ENCODE measurements at regions not wholly inside any gene's neighbourhood (a gene's known extent, or its start where the extent isn't known, plus 50 kb on each side); places are given as distances from the start of the nearest gene placed in this dataset.

- no peak for DNase-seq
Observed at GRCh38 chr4:136741468-136741867, 790.8 kb downstream of the PCDH18 start.

GRCh38 chr4:136740326-136740725 is 792.0 kb downstream of the PCDH18 start:
- DNase-seq, result no peak

- DNase-seq, result no peak
Observed at GRCh38 chr4:136737066-136737465, 795.2 kb downstream of the PCDH18 start.

GRCh38 chr4:136731025-136731424 is 801.3 kb downstream of the PCDH18 start:
- no peak for DNase-seq

GRCh38 chr4:136725286-136726081 is 806.8 kb downstream of the PCDH18 start:
- no peak for DNase-seq

- DNase-seq, result no peak
Observed at GRCh38 chr4:136713140-136713539, 819.2 kb downstream of the PCDH18 start.

- no peak for DNase-seq
Observed at GRCh38 chr4:136709897-136710296, 822.4 kb downstream of the PCDH18 start.

GRCh38 chr4:136706942-136707341 is 825.4 kb downstream of the PCDH18 start:
- DNase-seq, result no peak

GRCh38 chr4:136699905-136700304 is 832.4 kb downstream of the PCDH18 start:
- DNase-seq, result no peak

GRCh38 chr4:136691607-136692006 is 840.7 kb downstream of the PCDH18 start:
- no peak for DNase-seq

- no peak for DNase-seq
Observed at GRCh38 chr4:136690360-136690759, 841.9 kb downstream of the PCDH18 start.

GRCh38 chr4:136687596-136687995 is 844.7 kb downstream of the PCDH18 start:
- no peak for DNase-seq

GRCh38 chr4:136687118-136687517 is 845.2 kb downstream of the PCDH18 start:
- no peak for DNase-seq

GRCh38 chr4:136680761-136681160 is 851.5 kb downstream of the PCDH18 start:
- DNase-seq, result no peak

GRCh38 chr4:136680271-136680670 is 852.0 kb downstream of the PCDH18 start:
- no peak for DNase-seq

GRCh38 chr4:136670265-136670664 is 862.0 kb downstream of the PCDH18 start:
- no peak for DNase-seq

- DNase-seq, result no peak
Observed at GRCh38 chr4:136664988-136665387, 867.3 kb downstream of the PCDH18 start.

GRCh38 chr4:136662539-136662938 is 869.8 kb downstream of the PCDH18 start:
- no peak for DNase-seq

- DNase-seq, result no peak
Observed at GRCh38 chr4:136653640-136654406, 878.5 kb downstream of the PCDH18 start.

GRCh38 chr4:136651932-136652331 is 880.4 kb downstream of the PCDH18 start:
- DNase-seq, result no peak

GRCh38 chr4:136651278-136651667 is 881.0 kb downstream of the PCDH18 start:
- DNase-seq, result no peak

- DNase-seq, result no peak
Observed at GRCh38 chr4:136650541-136651277, 881.6 kb downstream of the PCDH18 start.

GRCh38 chr4:136644279-136644678 is 888.0 kb downstream of the PCDH18 start:
- no peak for DNase-seq

GRCh38 chr4:136643416-136643815 is 888.9 kb downstream of the PCDH18 start:
- DNase-seq, result no peak

All from GDM1 (cell line).